ENCODE measurements at regions not wholly inside any gene's neighbourhood (a gene's known extent, or its start where the extent isn't known, plus 50 kb on each side); places are given as distances from the start of the nearest gene placed in this dataset.

- intact Hi-C loops (cut with DNase I; ENCODE audit: low total_unique reads) = no loop called here
- Histone ChIP-seq H3K27me3 (no peaks in the 10 kb centered on the region), H3K27ac (no peak overlapping the region), H3K9me3 (no peaks in the 10 kb centered on the region), H3K4me1 (no peaks in the 10 kb centered on the region), H3K4me3 (no peak overlapping the region), H3K36me3 (no peaks in the 10 kb centered on the region)
- TF ChIP-seq CTCF (IDR thresholded peaks at IDR 0.05) (no peak), POLR2A (IDR thresholded peaks at IDR 0.05) (no peak)
- DNase-seq = no peak
Observed at GRCh38 chr18:28332071-28332470, 155.1 kb upstream of the CDH2 start.

GRCh38 chr18:28331551-28331950, 154.6 kb upstream of the CDH2 start:
- no peak overlapping the region for H3K27ac ChIP-seq
- no peaks in the 10 kb centered on the region for H3K4me1 ChIP-seq
- no peaks in the 10 kb centered on the region for H3K9me3 ChIP-seq
- intact Hi-C loops (cut with DNase I; ENCODE audit: low total_unique reads) = no loop called here
- no peak overlapping the region for H3K4me3 ChIP-seq
- DNase-seq = no peak
- no peak for TF ChIP-seq POLR2A (IDR thresholded peaks at IDR 0.05)
- TF ChIP-seq CTCF (IDR thresholded peaks at IDR 0.05) = no peak
- no peaks in the 10 kb centered on the region for H3K36me3 ChIP-seq
- no peaks in the 10 kb centered on the region for H3K27me3 ChIP-seq

GRCh38 chr18:28313602-28314001, 136.7 kb upstream of the CDH2 start:
- DNase-seq = no peak
- H3K27ac ChIP-seq = no peak overlapping the region
- intact Hi-C loops (cut with DNase I; ENCODE audit: low total_unique reads) = no loop called here
- TF ChIP-seq CTCF (IDR thresholded peaks at IDR 0.05) (no peak), POLR2A (IDR thresholded peaks at IDR 0.05) (no peak)
- no peaks in the 10 kb centered on the region for H3K4me1 ChIP-seq
- H3K4me3 ChIP-seq = no peak overlapping the region
- no peaks in the 10 kb centered on the region for H3K36me3 ChIP-seq
- H3K9me3 ChIP-seq = no peaks in the 10 kb centered on the region
- no peaks in the 10 kb centered on the region for H3K27me3 ChIP-seq

- intact Hi-C loops (cut with DNase I; ENCODE audit: low total_unique reads) = no loop called here
- TF ChIP-seq CTCF (IDR thresholded peaks at IDR 0.05) (no peak), POLR2A (IDR thresholded peaks at IDR 0.05) (no peak)
- H3K4me1 ChIP-seq = no peaks in the 10 kb centered on the region
- no peak overlapping the region for H3K4me3 ChIP-seq
- no peak overlapping the region for H3K27ac ChIP-seq
- H3K9me3 ChIP-seq = no peaks in the 10 kb centered on the region
- DNase-seq = no peak
- no peaks in the 10 kb centered on the region for H3K27me3 ChIP-seq
- no peaks in the 10 kb centered on the region for H3K36me3 ChIP-seq
Observed at GRCh38 chr18:28288784-28289183, 111.9 kb upstream of the CDH2 start.

GRCh38 chr18:28287146-28287545, 110.2 kb upstream of the CDH2 start:
- H3K36me3 ChIP-seq = no peaks in the 10 kb centered on the region
- no peaks in the 10 kb centered on the region for H3K9me3 ChIP-seq
- H3K4me1 ChIP-seq = no peaks in the 10 kb centered on the region
- no peaks in the 10 kb centered on the region for H3K27me3 ChIP-seq
- no peak for TF ChIP-seq CTCF (IDR thresholded peaks at IDR 0.05)
- no peak for TF ChIP-seq POLR2A (IDR thresholded peaks at IDR 0.05)
- no peak overlapping the region for H3K27ac ChIP-seq
- intact Hi-C loops (cut with DNase I; ENCODE audit: low total_unique reads) = no loop called here
- no peak overlapping the region for H3K4me3 ChIP-seq
- DNase-seq = no peak

Data from uterus (tissue), 3 donors.